Activated CD8-positive, alpha-beta T cell treated with anti-CD3 and anti-CD28 coated beads for 36 hours (primary cell): ENCODE measurements at regions not wholly inside any gene's neighbourhood (a gene's known extent, or its start where the extent isn't known, plus 50 kb on each side); places are given as distances from the start of the nearest gene placed in this dataset.

ENCODE experiments used
- ATAC-seq: fragments of 200-7000 bp; cut with Tn5 transposase; one replicate; pipeline ENCODE4 v1.10.0; 2021; ENCODE audit warnings: mild to moderate bottlenecking, moderate library complexity
- CTCF ChIA-PET: fragments of 350-600 bp; sonication (Branson Sonifier 250); formaldehyde crosslinking; loops from one replicate; lab custom pipeline; 2021; ENCODE audit warnings: antibody characterized with exemption; lab: Charles Lee
- POLR2A ChIA-PET: fragments of 350-600 bp; sonication (Branson Sonifier 250); formaldehyde crosslinking; loops from one replicate; lab custom pipeline; 2021; ENCODE audit warnings: antibody characterized with exemption; lab: Charles Lee
- DNase-seq: peaks from one replicate; pipeline ENCODE4 v3.0.0-alpha.2; 2020
- H3K27ac Mint-ChIP-seq: one replicate; pipeline ENCODE4 v1.8.0; 2021; ENCODE audit warnings: mild to moderate bottlenecking, mixed read lengths
- H3K27me3 Mint-ChIP-seq: one replicate; pipeline ENCODE4 v1.8.0; 2021; ENCODE audit warnings: mixed read lengths
- H3K36me3 Mint-ChIP-seq: one replicate; pipeline ENCODE4 v1.8.0; 2021; ENCODE audit warnings: low read depth, mixed read lengths
- H3K4me1 Mint-ChIP-seq: one replicate; pipeline ENCODE4 v1.8.0; 2021; ENCODE audit warnings: low read depth, mixed read lengths
- H3K4me3 Mint-ChIP-seq: one replicate; pipeline ENCODE4 v1.8.0; 2021; ENCODE audit warnings: mild to moderate bottlenecking, moderate library complexity, mixed read lengths
- H3K9me3 Mint-ChIP-seq: one replicate; pipeline ENCODE4 v1.8.0; 2021; ENCODE audit warnings: mixed read lengths
- intact Hi-C: fragments of 100-400 bp; cut with micrococcal nuclease; formaldehyde crosslinking; loops from one replicate; pipeline ENCODE4 v1.10.0; 2022
- TF ChIP-seq, protein P1 (sequence below): fragments of 200-600 bp; IDR thresholded peaks from one replicate; pipeline ENCODE4 v1.8.0; 2022; ENCODE audit warnings: antibody characterized with exemption, mild to moderate bottlenecking

DNA sequence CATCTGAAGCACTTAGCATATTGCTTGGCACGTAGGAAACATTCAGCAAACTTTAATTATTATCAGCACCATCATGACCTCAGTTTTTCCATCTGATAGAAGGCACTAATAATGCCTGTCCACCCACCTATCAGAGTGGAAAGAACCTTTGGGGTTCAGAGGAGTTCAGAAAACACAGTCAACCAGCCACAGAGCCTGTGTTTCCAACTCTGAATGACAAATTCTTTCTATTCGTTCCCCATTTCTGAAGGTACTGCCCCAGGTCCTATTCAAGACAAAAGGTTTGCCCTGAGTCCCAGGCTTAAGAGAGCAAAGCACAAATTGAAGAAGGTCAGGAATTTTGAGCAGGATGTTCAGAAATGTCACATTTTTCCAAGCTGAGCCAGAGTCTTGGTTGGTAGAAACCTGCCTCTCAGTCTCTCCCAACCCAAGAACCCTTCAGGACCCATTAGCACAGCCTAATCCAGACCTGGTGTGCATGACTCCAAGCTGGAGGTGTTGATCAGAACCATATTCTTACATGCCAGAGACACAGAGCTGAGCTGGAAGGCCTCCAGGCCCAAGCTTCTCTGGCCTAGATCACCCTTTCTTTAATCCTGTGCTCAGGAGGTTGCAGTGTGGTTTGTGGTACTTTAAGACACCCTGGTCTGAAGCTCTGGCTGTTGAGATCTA, 114.4 kb downstream of the TBX5 start:
- POLR2A ChIA-PET = no interaction called here
- ATAC-seq = no peak
- no peaks in the 10 kb centered on the region for H3K9me3 Mint-ChIP-seq

DNA sequence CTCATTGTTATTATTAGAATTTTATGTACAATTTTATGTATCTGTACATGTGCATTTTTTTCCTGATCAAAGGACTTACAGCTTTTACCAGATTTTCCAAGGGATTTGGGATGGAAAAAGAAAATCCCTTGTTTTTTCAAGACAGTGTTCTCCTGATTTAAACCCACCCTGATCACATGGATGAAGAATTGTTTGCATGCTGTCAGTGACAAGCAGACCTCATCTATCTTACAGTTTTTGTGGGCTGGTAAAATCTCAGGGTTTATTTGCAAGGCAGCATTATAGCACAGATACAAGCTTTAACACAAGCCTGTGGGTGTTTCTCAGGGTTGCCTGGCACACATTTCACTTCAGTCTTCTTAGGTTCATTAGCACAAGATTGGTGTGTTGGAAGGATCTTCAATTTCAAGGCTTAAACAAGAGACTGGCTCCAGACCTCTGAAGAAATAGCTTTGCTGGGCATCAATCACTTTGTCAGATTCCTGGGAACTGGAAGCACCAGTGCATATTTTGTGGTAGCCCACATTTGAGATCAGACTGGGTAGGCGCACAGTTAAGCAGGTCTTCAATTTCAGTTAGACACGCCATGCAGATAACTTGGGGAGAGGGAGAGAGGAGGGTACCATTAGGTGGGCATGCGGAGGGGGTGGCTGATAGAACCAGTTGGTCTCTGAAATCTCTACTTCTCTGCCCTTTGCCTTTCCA, 118.0 kb downstream of the TBX5 start:
- CTCF ChIA-PET = no interaction called here
- Mint-ChIP-seq H3K9me3 (no peaks in the 10 kb centered on the region), H3K27me3 (peaks cover 6% of the 10 kb centered on the region), H3K27ac (no peak overlapping the region), H3K4me3 (no peak overlapping the region), H3K4me1 (no peaks in the 10 kb centered on the region), H3K36me3 (no peaks in the 10 kb centered on the region)
- TF ChIP-seq, protein P1, sequence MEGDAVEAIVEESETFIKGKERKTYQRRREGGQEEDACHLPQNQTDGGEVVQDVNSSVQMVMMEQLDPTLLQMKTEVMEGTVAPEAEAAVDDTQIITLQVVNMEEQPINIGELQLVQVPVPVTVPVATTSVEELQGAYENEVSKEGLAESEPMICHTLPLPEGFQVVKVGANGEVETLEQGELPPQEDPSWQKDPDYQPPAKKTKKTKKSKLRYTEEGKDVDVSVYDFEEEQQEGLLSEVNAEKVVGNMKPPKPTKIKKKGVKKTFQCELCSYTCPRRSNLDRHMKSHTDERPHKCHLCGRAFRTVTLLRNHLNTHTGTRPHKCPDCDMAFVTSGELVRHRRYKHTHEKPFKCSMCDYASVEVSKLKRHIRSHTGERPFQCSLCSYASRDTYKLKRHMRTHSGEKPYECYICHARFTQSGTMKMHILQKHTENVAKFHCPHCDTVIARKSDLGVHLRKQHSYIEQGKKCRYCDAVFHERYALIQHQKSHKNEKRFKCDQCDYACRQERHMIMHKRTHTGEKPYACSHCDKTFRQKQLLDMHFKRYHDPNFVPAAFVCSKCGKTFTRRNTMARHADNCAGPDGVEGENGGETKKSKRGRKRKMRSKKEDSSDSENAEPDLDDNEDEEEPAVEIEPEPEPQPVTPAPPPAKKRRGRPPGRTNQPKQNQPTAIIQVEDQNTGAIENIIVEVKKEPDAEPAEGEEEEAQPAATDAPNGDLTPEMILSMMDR = no peak
- ATAC-seq (no peak), DNase-seq (no peak)
- intact Hi-C loops = no loop called here
- POLR2A ChIA-PET = no interaction called here

More for the DNA sequence above, 114.4 kb downstream of the TBX5 start:
- Mint-ChIP-seq H3K4me1 (no peaks in the 10 kb centered on the region), H3K27ac (no peak overlapping the region), H3K36me3 (no peaks in the 10 kb centered on the region), H3K4me3 (no peak overlapping the region), H3K27me3 (peaks cover 6% of the 10 kb centered on the region)
- TF ChIP-seq, protein P1 = no peak
- DNase-seq = no peak
- intact Hi-C loops = no loop called here
- CTCF ChIA-PET = no interaction called here

DNA sequence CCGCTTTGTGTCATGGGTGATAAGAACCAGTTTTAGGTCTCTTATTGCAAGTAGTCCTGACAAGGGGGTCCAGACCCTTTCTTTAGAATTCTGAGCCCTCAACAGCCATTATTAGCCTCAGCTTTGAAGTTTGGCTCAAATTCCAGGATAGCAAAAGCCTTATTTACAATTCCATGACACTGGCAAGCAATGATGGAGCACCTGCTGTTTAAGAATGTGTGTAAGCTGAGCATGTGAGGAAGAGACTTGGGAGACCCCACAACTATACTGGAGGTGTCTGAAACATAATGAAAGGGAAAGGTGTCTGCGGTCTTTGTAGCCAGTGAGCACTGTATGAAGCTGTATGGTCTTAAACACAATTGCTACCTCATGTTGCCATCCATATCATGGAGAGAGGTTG, 119.8 kb downstream of the TBX5 start:
- Mint-ChIP-seq H3K4me3 (no peak overlapping the region), H3K9me3 (no peaks in the 10 kb centered on the region), H3K4me1 (no peaks in the 10 kb centered on the region), H3K36me3 (no peaks in the 10 kb centered on the region), H3K27ac (no peak overlapping the region), H3K27me3 (peaks cover 6% of the 10 kb centered on the region)
- TF ChIP-seq, protein P1 = no peak
- DNase-seq (no peak), ATAC-seq (no peak)
- POLR2A ChIA-PET = no interaction called here
- CTCF ChIA-PET = no interaction called here
- intact Hi-C loops = no loop called here

DNA sequence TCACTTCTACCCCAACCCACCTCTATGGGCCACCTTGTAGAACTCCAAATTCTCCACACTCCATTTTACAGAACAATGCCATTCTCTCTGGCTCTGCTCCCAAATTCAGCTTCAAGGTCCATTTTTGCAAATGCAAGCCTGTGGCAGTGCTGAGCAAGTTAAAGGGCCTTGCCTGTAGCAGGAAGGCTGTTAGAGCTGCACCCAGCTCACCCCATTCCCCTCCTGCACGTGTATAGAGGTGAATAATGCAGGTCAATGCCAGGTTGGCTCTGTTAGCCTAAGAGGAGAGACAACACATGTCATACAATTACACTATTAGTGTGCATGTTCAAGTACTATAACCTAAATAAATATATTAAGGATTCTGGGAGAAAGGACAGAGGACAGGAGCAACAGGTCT, 120.4 kb downstream of the TBX5 start:
- H3K36me3 Mint-ChIP-seq = no peaks in the 10 kb centered on the region
- H3K27ac Mint-ChIP-seq = no peak overlapping the region
- intact Hi-C loops = no loop called here
- H3K4me1 Mint-ChIP-seq = no peaks in the 10 kb centered on the region
- TF ChIP-seq, protein P1 = no peak
- no peaks in the 10 kb centered on the region for H3K9me3 Mint-ChIP-seq
- ChIA-PET CTCF (no interaction called here), POLR2A (no interaction called here)
- H3K4me3 Mint-ChIP-seq = no peak overlapping the region
- no peak for DNase-seq
- ATAC-seq = no peak
- peaks cover 6% of the 10 kb centered on the region for H3K27me3 Mint-ChIP-seq

DNA sequence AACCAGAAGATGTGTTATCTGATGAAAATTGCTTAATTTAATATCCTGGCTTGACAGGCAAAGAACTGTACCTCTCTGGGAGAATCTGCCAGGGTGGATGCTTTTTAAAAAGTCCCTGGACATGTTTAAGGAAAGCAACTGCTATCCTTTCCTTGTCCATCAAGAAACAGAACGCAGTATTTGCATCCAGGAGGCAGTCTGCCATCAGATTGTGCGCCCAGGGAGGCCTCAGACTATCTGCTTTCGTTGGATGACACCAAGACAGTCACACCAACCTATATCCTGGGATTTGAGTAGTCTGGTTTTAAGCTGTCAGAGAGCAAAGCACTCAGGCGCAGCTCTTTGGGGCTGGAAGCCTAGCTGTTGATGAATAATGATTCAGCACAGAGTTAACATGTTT, 121.9 kb downstream of the TBX5 start:
- no peak overlapping the region for H3K4me3 Mint-ChIP-seq
- POLR2A ChIA-PET = no interaction called here
- no peaks in the 10 kb centered on the region for H3K9me3 Mint-ChIP-seq
- no peaks in the 10 kb centered on the region for H3K4me1 Mint-ChIP-seq
- H3K36me3 Mint-ChIP-seq = no peaks in the 10 kb centered on the region
- intact Hi-C loops = no loop called here
- CTCF ChIA-PET = no interaction called here
- H3K27me3 Mint-ChIP-seq = peaks cover 5% of the 10 kb centered on the region
- no peak for DNase-seq
- TF ChIP-seq, protein P1 = no peak
- no peak for ATAC-seq
- no peak overlapping the region for H3K27ac Mint-ChIP-seq
